Astrocyte (in vitro differentiated cells and primary cell): ENCODE measurements at regions not wholly inside any gene's neighbourhood (a gene's known extent, or its start where the extent isn't known, plus 50 kb on each side); places are given as distances from the start of the nearest gene placed in this dataset.

Experiments used
- EZH2 ChIP-seq: IDR thresholded peaks from 2 replicates; pipeline ENCODE4 v1.6.1; 2012; ENCODE audit warnings: mild to moderate bottlenecking, low read length, inconsistent platforms; ENCODE audit not compliant: insufficient read depth
- TF ChIP-seq, protein P1 (sequence below): IDR thresholded peaks from 2 replicates; pipeline ENCODE4 v1.5.1; 2011; ENCODE audit warnings: low read depth, mild to moderate bottlenecking, inconsistent platforms, low read length, moderate library complexity; ENCODE audit not compliant: insufficient read depth

- TF ChIP-seq, protein P1, sequence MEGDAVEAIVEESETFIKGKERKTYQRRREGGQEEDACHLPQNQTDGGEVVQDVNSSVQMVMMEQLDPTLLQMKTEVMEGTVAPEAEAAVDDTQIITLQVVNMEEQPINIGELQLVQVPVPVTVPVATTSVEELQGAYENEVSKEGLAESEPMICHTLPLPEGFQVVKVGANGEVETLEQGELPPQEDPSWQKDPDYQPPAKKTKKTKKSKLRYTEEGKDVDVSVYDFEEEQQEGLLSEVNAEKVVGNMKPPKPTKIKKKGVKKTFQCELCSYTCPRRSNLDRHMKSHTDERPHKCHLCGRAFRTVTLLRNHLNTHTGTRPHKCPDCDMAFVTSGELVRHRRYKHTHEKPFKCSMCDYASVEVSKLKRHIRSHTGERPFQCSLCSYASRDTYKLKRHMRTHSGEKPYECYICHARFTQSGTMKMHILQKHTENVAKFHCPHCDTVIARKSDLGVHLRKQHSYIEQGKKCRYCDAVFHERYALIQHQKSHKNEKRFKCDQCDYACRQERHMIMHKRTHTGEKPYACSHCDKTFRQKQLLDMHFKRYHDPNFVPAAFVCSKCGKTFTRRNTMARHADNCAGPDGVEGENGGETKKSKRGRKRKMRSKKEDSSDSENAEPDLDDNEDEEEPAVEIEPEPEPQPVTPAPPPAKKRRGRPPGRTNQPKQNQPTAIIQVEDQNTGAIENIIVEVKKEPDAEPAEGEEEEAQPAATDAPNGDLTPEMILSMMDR: no peak
- TF ChIP-seq EZH2: no peak
Observed at GRCh38 chr6:71726121-71726520, 160.2 kb upstream of the RIMS1 start.
